NCI-H82 (cell line): ENCODE measurements at regions not wholly inside any gene's neighbourhood (a gene's known extent, or its start where the extent isn't known, plus 50 kb on each side); places are given as distances from the start of the nearest gene placed in this dataset.
A peak's percentile ranks its signal among the peaks of the same experiment; 100 is the strongest.
"Not testable (repeated sequence)": the region's sequence is repeated elsewhere in the genome, so short reads cannot be mapped to it uniquely, and the experiment has no call there.

Source experiments
- DNase-seq: peaks from one replicate; lab custom pipeline; 2025; lab: John Stamatoyannopoulos, UW

GRCh38 chr15:66865622-66866611 lies 163.9 kb downstream of the SMAD6 start:
- no peak for DNase-seq

GRCh38 chr15:66866656-66867055 lies 164.6 kb downstream of the SMAD6 start:
- no peak for DNase-seq

GRCh38 chr15:66868918-66869317 lies 166.9 kb downstream of the SMAD6 start:
- DNase-seq: no peak

GRCh38 chr15:66870880-66871388 lies 168.9 kb downstream of the SMAD6 start:
- DNase-seq: no peak

- DNase-seq: no peak
Observed at GRCh38 chr15:66872405-66872804, 170.4 kb downstream of the SMAD6 start.

- DNase-seq: not testable (repeated sequence)
Observed at GRCh38 chr15:66873331-66873730, 171.3 kb downstream of the SMAD6 start.

- no peak for DNase-seq
Observed at GRCh38 chr15:66873856-66874255, 171.8 kb downstream of the SMAD6 start.

- DNase-seq: no peak
Observed at GRCh38 chr15:66875588-66876420, 173.8 kb downstream of the SMAD6 start.

GRCh38 chr15:66876421-66876730 lies 174.3 kb downstream of the SMAD6 start:
- no peak for DNase-seq

- DNase-seq: no peak
Observed at GRCh38 chr15:66876731-66877476, 174.9 kb downstream of the SMAD6 start.

- peak; percentile 23 for DNase-seq
Observed at GRCh38 chr15:66877477-66878271, 175.6 kb downstream of the SMAD6 start.

- no peak for DNase-seq
Observed at GRCh38 chr15:66878761-66879160, 176.7 kb downstream of the SMAD6 start.

- no peak for DNase-seq
Observed at GRCh38 chr15:66879531-66880368, 177.7 kb downstream of the SMAD6 start.

- DNase-seq: no peak
Observed at GRCh38 chr15:66880380-66881155, 178.5 kb downstream of the SMAD6 start.

GRCh38 chr15:66881173-66881905 lies 179.3 kb downstream of the SMAD6 start:
- DNase-seq: no peak

- DNase-seq: no peak
Observed at GRCh38 chr15:66882251-66883020, 180.4 kb downstream of the SMAD6 start.

- DNase-seq: no peak
Observed at GRCh38 chr15:66883284-66883911, 181.4 kb downstream of the SMAD6 start.
